HG03045 (cell line): ENCODE measurements at regions not wholly inside any gene's neighbourhood (a gene's known extent, or its start where the extent isn't known, plus 50 kb on each side); places are given as distances from the start of the nearest gene placed in this dataset.

Experiments used
- ATAC-seq: cut with Tn5 transposase; IDR thresholded peaks from one replicate; pipeline ENCODE4 v1.9.1; 2021; ENCODE audit warnings: mild to moderate bottlenecking, moderate library complexity; ENCODE audit not compliant: unreplicated experiment

DNA sequence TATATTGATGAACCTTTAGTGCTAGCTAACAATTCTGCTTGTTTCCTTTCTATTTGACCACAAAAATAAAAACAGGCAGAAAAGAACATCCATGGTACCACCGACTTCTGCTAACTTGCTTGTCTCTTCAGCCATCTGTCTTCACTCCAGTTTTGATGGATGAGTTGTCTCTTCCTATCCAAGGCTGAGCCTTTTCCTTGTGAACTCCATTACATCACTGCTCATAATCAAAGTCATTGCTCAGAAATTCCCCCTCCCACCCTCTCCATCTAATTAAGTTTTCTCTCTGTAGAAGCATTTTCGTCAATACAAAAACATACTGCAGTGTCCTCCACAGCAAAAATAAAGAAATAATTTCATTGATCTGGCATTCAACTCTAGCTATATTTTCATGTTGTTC lies 184.4 kb downstream of the SPCS3 start:
- no peak for ATAC-seq

DNA sequence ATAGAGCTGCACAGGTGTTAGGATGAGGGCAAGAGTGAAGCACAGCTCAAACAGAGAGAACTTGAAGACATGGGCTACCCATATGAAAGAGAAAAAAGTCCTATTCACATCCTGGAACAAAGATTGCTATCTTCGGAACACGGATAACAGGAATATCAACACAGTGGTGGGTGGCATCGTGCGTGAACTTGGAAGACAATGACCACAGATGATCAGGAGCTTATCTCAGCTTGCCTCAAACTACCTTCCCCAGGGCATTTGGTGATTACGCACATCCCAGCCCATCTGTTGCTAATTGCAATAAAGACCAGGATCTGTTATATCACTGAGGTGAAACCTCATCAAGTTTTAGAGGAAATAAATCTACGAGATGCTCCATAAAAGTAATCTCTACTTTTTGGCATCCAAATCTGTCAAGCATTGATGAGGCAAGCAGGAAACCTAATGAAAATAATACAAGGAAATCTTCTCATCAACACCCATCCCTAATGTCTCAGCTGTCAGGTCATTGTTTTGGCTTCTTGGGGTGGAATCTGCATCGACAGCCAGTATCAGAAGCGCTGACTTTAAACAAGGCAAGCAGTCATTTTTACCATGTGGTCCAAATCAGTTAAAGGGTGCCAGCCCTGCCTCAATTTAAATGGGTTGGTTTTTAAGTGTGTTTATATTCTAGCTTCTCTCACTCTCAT lies 188.2 kb downstream of the SPCS3 start:
- no peak for ATAC-seq

DNA sequence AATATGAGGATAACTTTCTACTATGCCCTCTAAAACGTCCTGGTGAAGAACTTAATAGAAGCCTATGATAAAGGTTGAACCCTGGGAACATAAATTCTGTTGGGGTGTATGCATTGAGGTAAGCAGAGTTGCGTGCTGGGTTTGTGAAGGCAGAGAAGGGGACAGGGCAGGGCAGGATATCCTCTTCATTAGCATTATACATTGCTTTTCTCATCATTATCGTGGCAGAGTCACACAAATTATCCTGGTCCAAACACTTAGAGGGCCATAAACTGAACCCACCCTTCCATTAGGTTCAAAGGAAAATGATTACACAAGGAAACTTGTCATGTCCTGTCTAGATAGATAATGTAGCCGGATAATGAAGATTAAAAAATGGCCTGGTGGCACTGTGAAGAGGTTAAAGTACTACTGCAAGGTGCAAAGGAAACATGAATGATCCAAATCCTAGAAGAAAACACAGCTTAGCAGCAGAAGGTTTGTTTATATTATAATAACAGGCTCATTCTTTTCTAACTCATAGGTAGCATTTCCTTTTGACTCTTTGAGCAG lies 189.1 kb downstream of the SPCS3 start:
- ATAC-seq = no peak

DNA sequence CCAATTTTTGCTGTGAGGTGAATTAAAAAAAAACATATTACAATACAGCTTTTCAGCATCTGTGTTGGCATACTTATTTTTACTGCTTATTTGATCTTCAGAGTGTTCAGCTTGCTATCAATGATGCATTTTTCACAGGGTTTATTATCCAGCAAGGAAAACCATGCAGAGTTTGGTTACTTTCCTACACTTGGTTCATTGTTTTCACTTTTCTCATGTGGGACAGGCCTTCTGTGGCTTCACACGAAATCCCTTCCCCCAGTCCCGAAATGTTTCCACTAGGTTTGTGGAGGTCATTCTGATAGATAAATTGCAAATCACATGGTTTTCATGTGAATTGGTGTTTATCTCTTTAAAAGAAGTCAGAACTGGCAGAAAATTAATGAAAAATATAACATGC lies 205.8 kb downstream of the SPCS3 start:
- no peak for ATAC-seq

DNA sequence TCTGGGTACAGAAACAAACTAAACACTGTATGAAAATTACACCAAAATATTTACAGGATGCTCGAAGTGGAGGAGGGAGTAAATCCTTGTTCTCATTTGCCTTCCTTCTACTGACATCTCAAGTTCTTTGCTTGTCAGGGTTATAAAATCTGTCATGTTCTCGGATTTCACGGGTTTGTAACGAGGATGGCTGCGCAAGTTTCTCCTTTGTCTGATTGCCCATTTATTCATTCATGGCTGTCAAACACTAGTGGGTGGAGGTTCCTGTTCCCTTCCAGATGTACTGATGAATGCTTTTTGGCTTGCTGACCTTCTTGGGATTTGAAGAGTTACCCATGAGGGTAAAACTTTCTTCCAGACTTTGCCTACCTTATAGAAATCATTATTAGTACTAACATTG lies 206.9 kb downstream of the SPCS3 start:
- no peak for ATAC-seq

DNA sequence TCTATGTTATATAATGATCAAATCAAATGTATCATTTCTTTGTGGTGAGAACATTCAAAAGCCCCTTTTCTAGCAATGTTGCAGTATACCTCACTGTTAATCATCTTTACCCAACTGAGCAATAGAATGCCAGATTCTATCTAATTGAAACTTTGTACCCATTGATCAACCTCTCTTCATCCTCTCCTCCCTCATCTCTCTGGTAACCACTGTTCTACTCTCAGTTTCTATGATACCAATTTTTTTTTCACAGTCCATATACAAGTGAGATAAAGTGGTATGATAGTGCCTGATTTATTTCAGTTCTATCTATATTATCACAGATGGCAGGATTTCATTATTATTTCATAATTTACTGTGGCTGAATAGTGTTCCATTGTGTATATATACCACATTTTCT lies 209.8 kb downstream of the SPCS3 start:
- no peak for ATAC-seq

DNA sequence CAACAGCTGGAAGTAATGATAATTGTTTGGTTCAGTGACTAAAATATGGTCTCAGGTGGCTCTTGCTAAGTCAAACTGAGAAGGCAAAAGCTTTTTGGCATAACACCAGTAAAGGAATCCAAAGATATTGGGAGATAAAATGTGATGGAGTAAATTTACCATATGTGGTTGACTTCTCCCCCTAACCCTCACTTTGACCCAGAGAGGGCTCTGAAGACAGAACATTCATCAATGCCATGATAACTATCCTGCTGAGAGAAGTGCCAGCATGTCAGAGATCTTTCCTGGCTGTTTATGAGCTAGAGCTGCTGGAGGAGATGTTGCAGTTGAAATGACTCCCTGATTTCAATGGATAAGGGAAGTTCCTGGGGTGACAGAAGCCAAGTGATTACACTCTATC lies 213.4 kb downstream of the SPCS3 start:
- ATAC-seq = no peak

DNA sequence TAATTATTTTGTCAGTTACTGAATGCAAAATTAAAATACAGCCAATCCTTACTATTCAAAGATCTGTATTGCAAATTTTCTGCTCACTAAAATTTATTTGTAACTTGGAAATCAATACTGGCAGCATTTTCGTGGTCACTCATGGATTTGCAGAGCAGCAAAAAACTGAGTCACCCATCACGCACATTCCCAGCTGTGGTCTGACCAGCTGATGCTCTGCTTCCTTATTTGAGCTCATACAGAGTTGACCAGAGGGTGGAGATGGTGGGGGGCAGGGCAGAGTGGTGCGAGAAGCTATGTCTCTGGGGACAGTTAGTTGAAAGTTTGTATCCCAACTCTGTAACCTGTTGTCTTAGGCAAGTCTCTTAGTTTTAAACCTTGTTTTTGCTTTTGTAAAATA lies 214.8 kb downstream of the SPCS3 start:
- no peak for ATAC-seq

DNA sequence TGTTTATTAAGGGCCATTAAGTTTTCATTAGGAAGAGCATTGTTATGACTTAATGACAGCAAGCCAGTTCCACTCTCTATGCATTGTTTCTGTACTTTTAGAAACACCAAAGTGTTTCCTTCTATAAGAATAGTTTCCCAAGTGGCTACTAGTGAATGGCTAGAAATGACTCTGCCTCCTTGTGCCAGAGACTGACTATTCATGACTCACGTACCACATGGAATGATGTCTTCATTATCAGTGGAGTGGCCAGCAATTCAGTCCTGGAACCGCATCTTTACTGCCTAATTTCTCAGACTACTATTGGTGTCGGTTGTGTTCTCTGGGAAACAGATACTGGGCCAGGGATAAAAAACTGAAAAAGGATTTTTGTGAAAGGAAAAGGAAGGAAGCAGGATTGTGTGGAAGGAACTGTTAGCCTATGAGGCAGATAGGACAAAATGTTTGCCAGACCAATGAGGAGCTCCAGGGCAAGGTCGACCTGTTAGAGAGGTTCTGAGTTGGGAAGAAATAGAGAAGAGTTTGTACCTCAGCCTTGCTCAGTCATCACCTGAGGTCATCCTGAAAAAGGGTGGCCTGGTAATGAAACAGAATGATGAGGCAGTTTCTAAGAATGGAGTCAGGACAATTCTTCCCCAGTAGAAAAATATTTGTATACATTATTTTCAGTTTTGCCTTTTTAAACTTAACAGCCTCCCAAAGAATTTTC lies 218.6 kb downstream of the SPCS3 start:
- no peak for ATAC-seq

DNA sequence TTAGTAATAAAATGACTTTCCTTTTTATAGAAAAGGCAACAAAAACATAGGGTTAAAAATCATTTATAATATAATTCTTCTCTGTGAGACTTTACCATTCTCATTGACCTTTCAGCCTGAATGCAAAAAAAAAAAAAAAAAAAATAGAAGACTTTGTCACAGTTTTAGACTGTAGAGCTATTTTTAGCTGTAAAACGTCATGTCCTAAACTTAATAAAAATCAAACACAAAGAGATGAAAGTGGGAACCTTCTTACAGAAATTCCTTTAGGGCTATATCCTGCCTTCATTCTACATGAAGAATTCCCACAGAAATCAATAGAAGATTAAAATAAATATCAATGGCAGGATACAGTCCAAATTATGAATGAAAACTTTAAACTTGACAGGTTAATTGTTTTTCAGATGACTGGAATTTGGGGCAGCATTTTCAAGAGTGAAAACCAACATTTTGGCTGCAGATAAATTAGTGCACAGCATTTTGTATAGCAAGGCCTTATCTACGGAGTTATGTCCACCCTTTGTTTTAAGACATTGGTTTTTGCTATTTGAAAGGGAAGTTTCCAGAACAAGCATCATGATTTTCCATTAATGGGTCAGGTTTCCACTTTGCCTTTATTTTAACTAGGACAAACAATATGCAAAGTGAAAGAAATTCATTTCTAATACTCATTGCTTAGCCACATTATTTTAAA lies 219.5 kb downstream of the SPCS3 start:
- no peak for ATAC-seq

DNA sequence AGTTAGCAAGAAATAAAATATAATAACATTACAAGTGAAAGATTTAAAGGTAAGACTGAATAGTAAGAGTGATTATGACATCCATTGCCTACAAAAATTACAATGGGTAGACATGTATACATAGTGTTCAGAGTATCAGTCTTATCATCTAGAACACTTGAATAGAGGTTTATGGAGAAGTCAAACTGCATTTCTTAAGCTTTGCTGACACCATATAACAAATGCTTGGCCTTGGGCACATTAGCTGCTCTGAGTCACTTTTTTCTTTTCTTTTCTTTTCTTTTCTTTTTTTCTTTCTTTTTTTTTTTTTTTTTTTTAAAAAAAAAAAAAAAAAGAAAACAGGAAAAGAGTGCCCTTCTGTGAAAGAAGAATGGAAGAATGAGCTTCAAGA lies 220.0 kb downstream of the SPCS3 start:
- ATAC-seq = no peak

DNA sequence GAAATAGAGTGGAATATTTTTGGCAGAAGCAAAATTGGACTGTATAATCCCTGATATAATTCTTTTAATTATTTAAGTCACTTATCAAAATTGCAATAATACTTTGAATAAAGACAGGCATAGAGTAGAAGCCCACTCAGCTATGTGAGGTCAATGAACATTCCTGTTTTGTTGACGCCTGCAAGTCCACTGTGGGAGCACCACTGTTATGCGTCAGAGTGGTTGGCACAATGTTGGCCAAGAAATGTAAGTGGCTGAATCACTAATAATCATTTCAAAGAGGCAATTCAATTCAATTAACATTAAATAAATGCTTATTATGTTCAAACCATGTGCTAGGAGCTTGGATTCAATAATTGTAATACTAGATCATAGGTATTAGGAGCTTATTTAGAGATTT lies 221.0 kb downstream of the SPCS3 start:
- ATAC-seq = no peak

DNA sequence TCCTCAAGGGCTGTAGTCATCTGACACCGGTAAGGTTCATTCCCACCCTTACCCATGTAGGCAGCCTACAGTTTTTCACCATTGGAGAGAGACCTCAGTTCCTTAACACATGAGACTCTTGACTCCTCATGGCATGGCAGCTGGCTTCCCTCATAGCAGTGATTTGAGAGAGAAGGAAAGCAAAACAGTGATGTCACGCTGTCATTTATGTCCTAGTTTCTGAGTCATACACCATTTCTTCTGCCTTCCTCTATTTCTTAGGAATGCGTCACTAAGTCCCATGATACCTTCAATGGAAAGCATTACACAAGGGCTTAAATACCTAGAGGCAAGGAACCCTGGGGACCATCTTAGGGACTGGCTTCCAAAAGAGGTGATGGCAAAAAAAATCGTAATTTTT lies 226.1 kb downstream of the SPCS3 start:
- no peak for ATAC-seq

DNA sequence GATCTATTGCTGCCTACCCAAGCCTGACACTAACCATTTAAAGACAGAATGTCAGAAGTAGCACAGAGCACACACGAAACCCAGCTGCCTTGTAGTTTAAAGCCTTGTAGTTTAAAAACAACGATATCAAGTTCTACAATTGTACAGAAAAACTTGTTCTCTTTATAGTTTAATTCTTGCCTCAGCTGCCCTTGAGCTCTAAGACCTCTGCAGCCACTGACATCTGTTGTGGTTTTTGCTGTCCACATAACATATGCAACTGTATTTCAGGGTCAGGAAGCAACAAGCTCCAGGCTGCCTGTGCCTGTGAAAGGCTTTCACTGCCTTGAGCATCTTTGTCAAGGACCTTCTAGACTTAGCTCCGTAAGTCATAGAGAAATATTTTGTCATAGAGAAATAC lies 227.2 kb downstream of the SPCS3 start:
- ATAC-seq = no peak

DNA sequence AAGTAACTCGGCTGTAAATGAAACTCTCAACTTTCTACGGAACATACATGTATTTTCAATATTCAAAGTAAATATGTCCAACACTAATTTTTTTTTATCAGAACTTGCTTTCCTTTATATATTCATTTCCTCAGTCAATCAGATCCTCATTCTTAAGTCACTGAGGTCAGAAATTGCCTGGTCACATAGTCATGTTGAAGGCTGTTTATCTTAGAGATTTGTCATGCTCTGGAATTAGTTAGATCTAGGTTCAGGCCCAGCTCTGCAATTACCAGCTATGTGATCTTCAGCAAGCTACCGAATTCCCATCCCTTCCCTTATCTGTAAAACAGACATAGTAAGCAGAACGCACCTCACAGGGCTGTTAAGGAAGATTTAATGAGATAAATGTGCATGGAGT lies 228.8 kb downstream of the SPCS3 start:
- no peak for ATAC-seq

DNA sequence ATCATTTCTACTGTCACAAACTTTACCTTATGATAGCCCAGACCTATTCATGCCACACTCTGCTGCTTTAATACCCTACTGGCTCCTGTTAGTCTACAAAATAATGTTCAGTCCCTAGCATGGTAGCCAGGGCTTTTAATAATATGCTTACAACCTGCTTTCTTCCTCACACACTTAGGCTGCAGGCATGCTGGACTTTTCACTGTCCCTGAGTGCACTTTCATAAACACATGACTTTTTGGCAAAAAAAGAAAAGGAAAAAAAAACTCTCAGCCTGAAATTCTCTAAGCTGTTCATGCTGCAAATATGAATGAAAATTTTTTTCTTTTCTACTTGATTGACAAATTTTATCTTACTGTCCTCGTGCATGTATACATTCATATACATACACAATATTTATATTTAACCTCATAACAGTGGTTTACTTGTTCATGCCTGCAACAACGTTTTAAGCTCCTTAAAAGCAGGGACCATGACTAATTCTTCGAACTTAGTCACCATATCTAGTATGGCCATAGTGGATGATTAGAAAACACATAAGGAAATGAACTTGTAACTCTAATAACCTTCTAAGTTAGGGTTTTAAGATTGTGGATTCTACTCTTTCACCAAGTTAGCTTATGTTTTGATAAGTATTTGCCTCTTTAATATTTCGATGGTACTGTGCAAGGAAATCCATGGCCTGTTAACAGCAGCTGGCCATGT lies 229.5 kb downstream of the SPCS3 start:
- no peak for ATAC-seq

DNA sequence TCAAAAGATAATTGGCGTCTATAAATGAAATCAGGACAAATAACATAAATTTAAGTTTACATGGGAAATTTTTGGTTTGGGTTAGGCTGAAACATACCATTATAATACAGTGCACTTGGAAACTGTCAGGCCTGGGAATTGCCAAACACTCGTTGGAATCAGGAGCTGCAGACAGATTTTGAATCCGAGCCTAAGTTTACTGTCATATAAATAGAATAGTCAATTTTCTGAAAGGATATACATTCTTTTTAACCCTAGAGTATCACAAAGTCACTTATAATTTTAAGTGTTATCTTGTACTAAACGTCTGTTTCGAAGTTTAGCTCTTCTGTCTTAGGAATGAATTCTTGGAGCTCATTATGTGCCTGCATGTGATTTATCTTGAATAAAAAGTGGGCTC lies 234.1 kb downstream of the VEGFC start:
- ATAC-seq = no peak

DNA sequence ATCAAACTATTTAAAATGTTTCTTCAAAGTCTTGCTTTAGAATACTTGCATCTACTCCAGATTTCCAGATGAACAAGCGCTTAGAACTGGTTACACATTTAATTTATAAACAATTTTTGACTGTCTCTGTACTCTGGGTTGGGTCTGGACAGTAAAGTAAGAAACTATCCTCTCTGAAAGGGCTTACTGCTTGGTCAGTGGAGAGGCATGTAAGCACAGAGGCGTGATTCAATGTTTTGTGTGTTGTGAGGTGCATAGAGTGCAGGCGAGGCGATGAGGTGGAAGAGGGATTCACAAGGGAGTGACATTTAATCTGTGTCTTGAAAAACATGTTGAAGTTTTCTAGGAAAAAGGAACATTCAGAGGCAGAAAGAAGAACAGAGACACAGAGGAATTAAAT lies 231.4 kb downstream of the VEGFC start:
- ATAC-seq = no peak

DNA sequence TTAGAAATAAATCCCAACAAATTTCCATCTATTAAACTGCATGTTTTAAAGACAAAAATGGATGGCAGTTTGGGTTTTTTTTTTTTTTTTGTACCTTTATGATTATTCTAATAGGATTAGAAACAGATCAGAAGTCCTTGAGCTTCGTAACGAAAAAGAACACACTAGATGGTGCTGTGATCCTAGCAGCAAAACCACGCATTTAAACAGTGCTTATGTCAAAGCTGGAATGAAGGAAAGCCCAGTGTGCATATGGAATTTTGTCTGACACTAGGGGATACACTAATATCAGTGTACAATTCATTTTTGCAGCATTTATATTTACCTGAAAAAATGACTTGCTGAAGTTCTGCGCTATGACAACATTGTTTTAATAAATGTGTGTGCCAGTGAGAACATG lies 229.1 kb downstream of the VEGFC start:
- ATAC-seq = no peak

DNA sequence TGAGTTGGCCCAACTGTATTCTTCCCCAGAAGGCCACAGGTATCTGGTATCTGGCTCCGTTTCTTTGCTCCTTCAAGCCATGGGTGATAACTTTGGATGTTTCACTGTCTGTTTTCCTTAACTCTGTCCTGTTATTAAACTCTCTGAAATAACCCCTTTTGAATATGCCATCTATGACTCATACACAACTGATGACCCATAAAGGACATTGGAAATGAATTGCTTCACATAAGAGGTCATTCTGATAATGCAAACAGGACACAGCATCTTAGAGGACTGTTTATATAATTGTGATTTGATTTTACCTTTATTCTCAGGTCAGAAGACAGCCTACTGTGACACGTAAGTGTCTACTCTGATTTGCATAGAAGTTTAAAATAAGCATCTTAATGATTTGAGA lies 227.7 kb downstream of the VEGFC start:
- no peak for ATAC-seq

DNA sequence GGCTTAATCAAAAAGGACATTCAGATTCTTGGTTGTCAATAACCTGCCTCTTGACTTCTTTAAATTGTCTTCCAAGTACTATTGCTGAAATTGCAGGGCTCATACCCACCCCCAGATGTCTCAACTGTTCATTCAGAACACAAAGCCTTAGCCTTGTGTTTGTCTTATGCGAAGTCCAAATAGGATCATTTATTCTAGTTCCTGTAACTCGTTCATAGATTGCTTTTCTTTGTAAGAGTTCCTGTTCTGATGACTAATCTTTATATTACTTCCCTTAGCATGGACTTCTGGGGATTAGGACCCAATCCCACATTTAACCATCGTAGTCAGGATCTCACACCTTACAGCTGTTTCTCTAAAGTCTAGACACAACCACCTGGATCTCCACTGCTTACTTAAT lies 226.0 kb downstream of the VEGFC start:
- ATAC-seq = no peak
